ENCODE measurements at regions not wholly inside any gene's neighbourhood (a gene's known extent, or its start where the extent isn't known, plus 50 kb on each side); places are given as distances from the start of the nearest gene placed in this dataset.

DNA sequence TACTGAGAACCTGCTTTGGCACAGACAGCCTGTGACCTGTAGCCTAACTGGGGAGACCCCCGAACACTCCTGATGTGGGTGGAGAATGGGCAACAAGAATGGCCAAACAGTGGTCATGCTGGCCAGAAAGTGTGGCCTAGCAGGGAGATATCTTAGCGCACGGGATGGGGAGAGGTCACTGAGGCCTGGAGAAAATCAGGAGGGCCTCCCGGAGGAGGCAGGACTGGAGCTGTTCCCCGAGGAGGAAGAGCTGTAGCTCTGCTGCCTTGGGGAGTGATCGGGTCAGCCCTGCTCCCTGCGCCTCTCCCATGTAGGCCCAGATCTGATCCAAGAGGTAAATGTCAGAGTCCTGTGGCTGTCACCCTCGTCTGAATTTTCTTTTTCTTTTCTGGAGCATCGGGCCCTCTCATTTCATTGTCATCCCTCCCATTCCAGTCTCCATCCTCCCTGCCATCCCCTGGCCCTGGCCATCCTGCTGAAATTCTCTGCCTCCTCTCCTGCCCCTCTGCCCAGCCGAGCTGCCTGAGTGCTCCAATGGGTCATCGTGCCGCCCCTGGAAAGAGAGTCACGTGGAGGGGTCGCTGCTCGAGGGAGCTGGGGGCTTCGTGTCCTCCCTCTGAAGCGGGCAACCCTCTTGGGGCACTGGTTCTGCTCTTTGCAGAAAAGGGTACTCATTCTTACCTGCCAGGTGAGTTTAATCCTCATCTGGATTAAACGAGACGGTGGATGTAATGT is 242.9 kb downstream of the HAUS1 start:
- no peak for DNase-seq (ENCODE audit: low read depth)

DNA sequence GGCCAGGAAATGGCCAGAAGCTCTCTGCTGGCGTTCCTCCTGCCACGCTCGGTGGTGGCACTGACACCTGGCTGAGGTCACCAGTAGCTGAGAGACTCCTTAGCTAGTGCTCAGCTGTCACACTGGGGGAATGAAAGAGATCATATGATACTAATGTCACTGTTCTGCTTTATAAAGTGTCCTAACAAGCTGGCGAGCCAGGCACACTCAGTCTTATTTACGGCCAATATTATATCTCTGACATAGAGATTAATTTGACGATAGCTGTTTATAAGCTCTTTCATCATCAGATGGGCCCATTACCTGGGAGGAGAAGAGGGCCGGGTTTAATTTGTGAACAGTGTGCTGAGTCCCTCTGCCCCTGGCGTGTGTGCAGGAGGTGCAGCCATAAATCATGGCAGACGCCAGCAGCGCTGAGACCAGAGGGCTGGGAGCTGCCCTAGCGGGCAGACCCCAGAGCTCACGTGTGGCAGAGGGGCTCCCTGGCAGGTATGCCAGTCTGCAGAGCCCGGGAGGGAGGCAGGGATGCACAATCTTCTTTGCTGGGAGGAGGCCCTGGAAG is 246.5 kb downstream of the HAUS1 start:
- DNase-seq (ENCODE audit: low read depth) = no peak

DNA sequence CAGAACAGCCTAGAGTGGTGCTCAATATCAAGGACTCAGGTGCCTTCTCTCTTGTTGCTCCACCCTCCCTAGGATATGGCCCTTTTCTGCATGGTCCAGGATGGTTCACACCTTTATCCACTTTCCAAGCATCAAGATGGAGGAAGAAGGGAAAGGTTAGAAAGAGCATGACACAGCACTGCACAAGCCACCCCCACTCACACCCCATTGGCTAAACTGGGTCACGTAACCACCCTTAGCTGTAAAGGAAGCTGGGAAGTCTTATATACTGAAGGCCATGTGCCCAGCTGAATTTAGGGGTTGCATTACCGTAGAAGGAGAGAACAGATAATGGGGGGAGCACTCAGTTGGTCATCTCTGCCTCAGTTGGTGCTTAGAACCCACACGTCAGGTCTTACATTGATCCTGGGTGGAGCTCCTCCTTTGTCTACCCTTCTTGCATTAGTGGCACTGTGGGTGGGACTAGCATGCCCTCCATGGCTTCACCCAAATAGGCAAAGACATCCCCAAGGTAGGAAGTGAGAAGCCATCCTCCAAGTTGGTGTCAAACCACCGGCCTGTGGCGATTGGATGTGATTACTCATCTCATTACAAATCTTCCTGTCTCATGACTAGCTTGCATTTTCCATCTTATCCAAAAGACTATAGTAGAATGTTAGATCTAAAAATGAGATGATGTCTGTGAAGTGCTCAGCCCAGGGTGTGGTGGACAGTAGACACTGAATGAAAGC is 248.5 kb downstream of the HAUS1 start:
- no peak for DNase-seq (ENCODE audit: low read depth)

DNA sequence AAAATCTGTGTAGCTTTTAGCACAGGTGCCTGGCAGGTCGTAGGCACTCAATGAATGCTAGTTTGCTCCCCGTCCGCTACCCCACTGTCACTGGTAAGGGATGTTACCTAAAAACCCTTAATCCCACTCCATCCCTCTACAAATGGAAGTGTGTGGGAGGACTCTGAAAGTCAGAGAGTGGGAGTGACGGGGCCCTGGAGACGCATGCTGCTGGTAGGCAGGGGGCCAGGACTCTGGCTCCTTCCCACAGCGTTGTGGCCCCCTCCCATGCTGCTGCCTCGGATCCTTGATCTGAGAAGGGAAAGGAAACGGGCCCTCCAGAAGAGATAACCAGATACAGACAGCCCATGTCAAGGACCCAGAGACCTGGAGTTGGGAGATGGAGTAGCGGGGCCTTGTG is 249.3 kb downstream of the HAUS1 start:
- no peak for DNase-seq (ENCODE audit: low read depth)

DNA sequence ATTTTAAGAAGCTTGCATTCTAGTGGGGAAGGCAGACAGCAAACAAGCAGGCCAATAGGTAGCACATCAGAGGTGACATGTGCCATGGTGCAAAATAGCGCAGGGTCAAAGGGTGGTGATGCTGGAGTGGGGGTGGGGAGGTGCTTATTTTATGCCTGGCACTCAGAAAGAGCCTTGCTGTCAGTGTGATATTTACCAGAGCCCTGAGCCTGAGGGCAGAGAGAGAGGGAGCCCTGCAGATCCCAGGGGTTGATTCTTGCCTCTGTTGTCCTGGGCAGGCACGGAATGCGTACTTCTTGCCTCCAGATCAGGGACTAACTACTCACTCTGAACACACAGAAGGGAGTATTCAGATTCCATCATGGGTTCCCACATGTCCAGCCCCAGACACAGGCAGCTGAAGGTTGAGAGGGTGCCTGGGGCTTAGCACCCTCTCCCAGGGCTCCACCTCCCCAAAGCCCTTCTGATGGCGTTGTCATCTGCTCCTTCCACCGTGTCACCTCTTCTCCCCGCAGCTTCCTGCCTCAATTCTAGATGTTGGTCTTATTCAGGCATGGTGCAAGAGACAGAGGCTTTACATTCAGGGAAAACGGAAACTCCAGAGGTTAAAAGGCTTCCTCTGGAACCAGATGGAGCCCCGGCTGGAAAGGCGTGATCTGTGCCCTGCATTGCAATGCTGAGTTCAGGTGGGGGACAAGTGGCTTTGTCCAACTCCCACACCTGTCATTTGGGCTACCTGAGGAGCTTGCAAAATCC is 252.3 kb downstream of the HAUS1 start:
- DNase-seq (ENCODE audit: low read depth) = no peak

DNA sequence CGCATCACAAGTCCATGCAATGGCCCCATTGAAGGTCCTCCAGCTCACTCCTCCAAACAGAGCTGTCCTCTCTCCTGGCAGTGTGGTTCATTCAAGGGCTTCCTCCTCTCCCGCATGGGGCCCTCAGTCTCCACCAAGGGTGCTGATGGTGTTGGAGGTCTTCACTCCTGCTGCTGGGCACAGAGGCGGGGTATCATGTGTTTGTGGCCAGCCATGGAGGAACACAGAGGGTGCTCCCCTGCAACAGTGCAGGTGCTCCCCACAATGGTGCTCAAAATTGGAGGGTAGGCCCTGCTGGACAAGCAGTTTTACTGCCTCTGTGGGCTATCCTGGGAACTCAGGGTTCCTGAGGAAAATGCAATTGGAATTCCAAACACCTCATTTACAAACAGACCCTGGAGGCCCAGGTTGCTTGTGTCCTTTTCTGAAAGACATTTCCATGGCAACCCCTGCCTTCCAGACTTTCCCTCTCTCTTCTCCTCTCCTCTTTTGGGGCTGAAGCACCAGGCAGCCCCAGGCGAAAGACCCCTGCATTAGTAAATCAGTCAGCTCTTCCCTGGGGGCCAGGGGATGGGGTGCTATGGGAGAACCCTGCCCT is 256.0 kb downstream of the HAUS1 start:
- no peak for DNase-seq (ENCODE audit: low read depth)

DNA sequence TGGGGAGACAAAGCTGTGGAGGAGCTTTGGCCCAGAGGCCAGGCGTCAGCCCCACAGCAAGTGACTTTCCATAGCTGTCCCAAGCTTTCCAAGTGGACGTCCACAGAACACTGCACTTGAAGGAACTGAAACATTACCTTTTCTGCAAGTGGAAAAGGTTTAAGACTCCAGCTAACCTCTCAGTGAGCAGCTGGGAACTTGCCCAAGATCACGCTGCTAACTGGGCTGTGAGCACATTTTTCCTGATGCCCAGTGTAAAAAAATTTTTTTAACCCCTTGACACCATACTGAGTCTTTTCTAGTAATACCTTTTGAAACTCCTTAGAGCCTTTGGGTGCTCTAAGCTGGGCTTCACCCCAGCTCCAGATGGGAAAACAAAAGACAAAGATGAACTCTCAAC is 256.7 kb downstream of the HAUS1 start:
- no peak for DNase-seq (ENCODE audit: low read depth)

DNA sequence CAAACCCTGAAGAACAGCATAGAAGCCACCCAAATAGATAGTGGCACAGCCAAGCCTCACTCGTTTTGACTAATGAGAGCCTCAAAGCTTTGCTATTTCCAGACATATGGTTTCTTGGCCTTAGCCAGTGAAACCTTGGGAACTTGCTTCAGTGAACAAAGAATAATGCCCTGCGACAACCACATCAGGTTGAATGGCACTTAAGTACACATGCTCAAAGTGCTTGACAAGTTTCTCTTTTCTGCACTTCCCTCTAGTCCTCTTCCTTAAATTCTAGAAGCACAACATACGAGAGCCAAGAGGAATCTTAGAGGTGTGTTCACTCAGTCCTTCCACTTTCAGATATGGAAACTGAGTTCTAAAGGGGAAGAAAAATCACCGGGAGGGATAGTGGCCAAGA is 258.3 kb downstream of the HAUS1 start:
- no peak for DNase-seq (ENCODE audit: low read depth)

DNA sequence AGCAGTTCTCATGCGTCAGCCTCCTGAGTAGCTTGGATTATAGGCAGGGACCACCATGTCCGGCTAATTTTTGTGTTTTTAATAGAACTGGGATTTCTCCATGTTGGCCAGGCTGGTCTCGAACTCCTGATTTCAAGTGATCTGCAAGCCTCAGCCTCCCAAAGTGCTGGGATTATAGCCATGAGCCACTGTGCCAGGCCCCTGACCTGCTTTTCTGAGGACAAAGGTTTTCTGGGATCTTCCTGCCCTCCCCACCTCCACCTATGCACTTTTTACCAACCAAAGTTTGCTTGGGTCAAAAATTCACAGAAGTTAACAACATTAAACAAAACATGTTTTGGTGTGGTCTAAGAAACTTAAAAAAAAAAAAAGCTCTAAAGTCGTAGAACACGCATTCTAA is 259.9 kb downstream of the HAUS1 start:
- DNase-seq (ENCODE audit: low read depth) = no peak

DNA sequence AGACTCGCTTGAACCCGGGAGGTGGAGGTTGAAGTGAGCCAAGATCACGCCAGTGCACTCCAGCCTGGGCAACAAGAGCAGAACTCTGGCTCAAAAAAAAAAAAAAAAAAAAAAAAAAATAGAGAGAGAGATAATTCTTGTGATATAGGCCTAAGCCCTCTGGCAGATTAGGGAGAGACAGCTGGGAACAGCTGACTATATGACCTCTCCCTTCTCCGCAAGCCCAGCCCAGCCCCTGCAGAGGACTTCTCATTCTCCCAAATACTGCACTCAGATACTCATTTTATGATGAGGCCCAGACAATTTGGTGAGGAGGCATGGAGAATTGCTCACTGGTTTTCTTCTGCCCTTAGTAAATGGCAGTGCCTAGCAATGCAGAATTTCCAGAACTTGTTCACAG is 262.0 kb downstream of the HAUS1 start:
- no peak for DNase-seq (ENCODE audit: low read depth)

DNA sequence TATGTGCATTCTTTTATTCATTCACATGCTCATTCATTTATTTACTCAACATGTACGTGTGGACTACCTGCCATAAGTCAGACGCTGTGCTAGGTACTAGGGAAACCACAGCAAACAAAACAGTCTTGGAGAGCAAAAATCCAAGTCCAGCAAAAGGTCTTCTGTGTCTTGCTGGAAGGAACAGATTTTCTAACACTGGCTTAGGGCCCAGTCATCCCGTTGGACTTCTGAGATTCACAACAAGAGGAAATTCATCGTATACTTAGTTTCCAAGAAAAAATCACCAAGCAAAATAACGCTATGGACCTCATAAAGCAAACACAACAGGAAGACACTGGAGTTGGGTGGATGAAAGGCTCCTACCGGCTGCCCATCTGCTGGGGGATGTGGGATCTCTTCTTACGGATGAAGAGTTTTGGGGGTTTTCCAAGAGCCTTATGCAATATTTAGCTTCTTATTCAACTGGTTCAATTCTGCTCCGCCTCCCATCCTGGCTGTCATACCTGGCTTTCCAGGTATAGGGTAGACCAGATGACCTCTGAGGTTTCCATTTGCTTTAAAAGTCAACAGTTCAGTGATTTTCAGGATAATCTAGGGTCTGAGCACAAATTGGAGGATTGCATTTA is 262.7 kb downstream of the HAUS1 start:
- no peak for DNase-seq (ENCODE audit: low read depth)

DNA sequence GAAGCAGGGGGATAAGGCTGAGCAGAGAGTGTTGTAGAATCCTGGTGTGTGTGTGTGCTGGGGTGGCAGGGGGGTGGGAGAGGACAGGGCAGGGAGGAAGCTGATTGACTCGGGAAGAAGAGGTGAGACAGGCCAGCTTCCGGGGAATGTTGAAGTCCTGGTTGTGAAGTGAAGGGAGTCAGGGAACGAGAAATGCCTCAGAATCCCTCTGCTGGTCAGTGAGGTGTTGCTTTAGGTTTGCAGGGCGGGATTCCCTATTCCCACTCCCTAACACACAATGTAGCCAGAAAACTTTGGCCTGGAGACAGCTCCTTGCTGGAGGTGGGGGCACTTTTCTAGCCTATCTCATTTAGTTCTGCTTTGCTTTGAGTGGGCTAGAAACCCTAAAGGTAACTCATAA is 265.1 kb downstream of the HAUS1 start:
- peak; percentile 27 for DNase-seq (ENCODE audit: low read depth)

DNA sequence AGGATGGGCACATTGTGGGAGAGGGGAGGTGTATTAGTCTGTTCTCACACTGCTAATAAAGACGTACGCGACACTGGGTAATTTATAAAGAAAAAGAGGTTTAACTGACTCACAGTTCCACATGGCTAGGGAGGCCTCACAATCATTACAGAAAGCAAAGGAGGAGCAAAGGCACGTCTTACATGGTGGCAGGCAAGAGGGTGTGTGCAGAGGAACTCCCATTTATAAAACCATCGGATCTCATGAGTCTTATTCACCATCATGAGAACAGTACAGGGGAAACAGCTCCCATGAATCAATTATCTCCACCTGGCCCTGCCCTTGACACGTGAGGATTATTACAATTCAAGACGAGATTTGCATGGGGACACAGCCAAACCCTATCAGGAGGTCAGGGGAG is 266.7 kb downstream of the HAUS1 start:
- no peak for DNase-seq (ENCODE audit: low read depth)

DNA sequence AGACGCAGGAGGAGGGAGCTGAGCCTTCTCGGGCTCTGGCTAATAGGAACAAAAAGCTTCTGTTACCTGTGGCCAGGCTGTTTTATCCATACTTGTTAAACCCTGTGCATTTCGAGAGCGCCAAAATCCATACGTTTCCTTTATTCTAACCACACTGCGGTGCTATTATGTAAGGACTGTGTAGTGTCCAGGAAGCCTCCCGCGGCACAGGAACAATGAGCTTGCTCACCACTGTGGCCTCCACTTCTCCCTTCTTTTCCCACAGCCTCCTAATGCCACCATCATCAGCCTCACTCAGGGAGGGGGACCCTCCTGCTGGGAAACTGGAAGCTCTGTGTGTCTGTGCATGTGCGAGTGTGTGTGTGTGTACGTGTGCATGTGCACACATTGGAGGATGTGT is 268.5 kb downstream of the HAUS1 start:
- DNase-seq (ENCODE audit: low read depth) = no peak

DNA sequence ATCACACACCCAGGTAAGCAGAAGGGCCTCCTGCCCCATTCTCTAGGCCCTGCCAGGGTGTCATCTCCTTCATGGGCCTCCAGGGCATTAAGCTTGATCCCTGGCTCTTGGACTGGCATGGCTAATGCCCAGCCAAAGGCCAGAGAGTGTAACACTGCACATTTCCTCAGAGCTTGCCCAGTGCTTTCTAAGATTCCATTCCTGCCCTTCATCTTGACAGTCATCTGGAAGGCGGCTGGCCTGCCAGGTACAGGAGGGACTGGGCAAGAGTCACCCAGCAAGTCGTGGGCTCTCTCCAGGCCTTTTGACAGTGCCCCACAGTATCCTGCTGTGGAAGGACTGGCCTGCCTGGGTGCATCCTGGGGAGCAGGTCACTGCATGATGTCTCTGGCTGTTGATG is 268.9 kb downstream of the HAUS1 start:
- no peak for DNase-seq (ENCODE audit: low read depth)

DNA sequence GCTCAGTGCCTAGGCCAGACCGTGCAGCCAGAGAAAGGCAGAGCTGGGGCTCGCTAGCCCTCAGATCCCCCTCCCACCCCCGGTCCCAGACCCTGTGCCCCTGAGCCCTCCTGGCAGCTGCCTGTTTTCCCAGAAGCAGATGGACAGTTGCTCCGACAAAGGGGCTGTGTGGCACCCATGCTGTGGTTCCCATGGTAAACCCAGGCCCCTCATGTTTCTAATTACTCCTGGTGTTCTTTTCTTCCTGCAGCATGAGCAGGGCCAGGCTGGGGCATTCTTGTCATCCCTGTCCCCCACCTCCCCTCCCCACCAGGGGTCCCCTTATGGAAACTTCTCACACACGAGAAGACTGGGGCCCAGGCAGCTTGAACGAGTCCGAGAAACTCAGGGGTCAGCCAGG is 269.6 kb downstream of the HAUS1 start:
- DNase-seq (ENCODE audit: low read depth) = no peak

DNA sequence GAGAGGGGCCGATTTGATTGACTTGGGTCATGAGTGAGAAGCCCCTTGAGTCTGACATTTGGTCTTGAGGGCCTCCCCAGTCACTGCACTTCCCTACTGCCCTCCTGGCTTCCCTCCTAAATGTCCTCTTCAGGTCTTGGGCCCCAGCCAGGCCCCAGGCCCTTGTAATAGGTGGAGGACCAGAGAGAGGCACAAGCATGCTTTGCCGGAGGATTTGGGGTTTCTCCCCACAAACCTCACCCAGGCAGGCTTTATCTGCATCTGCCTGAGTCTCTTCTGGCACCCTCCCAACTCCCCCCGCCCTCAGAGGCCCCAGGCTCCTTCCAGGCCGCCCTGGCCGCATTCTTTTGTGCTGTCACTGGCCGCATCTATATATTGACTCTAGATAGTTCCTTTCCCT is 270.7 kb downstream of the HAUS1 start:
- DNase-seq (ENCODE audit: low read depth) = no peak

DNA sequence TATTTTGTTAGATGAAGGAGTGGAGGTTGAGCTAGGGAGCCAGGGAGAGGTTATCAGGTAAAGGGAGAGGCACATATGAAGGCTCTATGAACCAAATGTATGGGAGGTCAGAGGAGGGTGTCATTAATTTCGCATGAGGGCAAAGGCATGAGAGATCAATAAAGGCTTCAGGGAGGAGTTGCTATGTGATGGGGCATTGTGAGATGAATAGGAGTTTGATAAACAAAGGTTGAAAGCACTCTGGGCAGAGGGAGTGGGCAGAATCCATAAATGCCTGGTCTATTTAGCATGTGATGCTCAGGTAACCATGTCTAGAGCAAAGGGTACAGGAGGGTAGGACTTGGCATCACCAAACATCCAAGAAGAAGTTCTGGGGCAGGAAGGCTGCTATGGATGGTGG is 273.4 kb downstream of the HAUS1 start:
- no peak for DNase-seq (ENCODE audit: low read depth)

DNA sequence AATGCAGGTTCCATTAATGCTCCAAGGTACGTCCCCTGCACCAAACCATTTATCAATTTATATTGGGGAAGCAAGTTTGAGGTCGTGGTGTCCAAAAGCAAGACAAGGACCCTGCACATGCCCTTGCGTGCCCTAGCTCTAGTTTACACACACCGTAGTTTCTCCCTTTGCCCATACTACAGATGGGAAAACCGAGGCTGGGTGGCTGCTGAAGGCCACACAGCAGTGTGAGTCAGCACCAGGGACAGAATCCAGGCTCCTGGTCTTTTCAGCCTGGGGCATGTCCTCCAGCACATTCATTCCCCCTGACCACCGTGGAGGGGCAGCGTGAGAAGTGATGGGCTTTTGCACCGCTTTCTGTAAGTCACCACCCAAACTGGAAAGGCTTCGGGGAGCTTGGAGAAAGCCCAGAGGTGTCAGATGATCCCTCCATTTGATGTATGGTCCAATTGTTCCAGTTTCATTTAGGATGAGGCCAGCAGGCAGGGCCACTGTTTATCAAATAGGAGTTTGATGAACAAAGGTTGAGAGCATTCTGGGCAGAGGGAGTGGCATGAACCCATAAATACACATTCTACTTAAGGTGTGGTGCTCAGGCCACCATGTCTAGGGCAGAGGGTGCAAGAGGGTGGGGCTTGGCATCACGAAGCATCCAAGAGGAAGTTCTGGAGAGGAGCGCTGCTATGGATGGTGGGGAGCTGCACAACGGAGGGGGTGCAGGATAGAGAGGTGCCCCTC is 274.1 kb downstream of the HAUS1 start:
- no peak for DNase-seq (ENCODE audit: low read depth)

DNA sequence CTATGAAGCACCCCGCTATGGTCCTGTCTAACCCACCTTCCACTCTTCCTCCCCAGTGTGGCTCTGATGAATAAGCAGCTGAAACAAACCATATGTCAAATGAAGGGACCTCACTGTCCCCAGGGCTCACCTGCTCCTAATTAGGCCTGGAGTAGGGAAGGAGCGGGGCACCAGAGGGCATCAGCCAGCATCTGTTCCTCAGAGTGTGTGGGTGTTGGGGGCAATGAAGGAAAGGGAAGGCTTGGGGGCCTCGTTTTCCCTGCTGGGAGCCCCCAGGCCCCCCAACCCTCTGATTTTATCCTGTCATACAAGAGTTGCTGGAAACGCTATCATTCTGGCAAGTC is 274.7 kb downstream of the HAUS1 start:
- DNase-seq (ENCODE audit: low read depth) = no peak

DNA sequence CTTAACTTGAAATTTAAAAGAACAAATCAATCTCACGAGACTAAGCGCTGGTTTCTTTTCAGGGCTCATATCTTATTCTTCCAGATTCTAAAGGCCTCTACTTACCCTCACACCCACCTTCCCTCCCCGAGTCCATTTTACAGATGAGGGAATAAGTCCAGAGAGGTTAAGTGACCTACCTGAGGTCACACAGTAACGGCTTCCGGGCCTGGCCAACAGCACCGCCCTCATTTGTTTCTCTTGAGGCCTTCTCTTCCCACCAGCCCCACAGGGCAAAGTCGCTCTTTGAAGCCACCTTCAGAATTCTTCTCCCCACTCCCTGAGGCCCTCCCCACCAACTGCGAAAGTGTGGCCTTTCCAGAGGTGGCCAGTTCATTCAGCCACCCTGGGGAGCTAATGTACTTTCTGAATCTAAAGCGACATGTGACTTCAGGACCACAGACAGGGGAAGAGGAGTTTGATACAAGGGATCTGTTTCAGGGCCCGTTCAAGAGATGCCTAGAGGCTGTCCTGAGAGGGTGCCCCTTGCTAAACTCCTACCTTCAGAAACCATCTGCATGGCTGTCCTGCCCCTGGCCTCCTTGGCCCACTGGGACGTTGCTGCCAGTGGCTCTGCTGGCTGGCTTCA is 275.3 kb downstream of the HAUS1 start:
- no peak for DNase-seq (ENCODE audit: low read depth)

All from ELR (cell line).